ENCODE measurements at regions not wholly inside any gene's neighbourhood (a gene's known extent, or its start where the extent isn't known, plus 50 kb on each side); places are given as distances from the start of the nearest gene placed in this dataset.

DNA sequence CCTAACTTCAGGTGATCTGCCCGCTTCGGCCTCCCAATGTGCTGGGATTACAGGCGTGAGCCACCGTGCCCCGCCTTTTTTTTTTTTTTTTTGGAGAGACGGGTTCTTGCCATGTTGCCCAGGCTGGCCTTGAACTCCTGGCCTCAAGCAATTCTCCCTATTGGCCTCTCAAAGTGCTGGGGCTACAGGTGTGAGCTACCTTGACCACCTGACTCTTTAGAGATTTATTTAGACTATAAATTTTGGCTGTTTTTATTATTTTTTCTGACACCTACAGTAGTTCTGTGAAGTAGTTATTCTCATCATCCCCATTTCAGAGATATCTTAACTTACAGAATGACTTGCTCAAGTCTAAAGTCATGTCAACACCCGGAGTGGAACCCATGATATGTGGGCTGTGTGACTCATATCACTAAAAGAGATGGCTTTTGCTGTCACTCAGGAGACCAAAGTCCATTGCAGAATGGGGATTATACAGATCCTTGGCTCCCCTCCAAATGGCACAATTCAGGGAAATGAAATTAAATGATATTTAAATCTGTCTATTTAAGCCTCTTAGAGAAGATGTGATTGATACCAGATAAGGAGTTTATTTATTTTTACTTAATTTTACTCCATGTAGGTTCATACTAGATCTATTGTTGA is 93.2 kb downstream of the CTH start:
- TF ChIP-seq, protein P1, sequence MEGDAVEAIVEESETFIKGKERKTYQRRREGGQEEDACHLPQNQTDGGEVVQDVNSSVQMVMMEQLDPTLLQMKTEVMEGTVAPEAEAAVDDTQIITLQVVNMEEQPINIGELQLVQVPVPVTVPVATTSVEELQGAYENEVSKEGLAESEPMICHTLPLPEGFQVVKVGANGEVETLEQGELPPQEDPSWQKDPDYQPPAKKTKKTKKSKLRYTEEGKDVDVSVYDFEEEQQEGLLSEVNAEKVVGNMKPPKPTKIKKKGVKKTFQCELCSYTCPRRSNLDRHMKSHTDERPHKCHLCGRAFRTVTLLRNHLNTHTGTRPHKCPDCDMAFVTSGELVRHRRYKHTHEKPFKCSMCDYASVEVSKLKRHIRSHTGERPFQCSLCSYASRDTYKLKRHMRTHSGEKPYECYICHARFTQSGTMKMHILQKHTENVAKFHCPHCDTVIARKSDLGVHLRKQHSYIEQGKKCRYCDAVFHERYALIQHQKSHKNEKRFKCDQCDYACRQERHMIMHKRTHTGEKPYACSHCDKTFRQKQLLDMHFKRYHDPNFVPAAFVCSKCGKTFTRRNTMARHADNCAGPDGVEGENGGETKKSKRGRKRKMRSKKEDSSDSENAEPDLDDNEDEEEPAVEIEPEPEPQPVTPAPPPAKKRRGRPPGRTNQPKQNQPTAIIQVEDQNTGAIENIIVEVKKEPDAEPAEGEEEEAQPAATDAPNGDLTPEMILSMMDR (IDR thresholded peaks at IDR 0.05; ENCODE audit: poor library complexity) = no peak
- TF ChIP-seq EZH2 (IDR thresholded peaks at IDR 0.05; ENCODE audit: borderline replicate concordance) = no peak
- TF ChIP-seq EZH2phosphoT487 (IDR thresholded peaks at IDR 0.05; ENCODE audit: low read depth, severe bottlenecking, unreplicated experiment) = no peak
